GM12878 (cell line): ENCODE measurements at regions not wholly inside any gene's neighbourhood (a gene's known extent, or its start where the extent isn't known, plus 50 kb on each side); places are given as distances from the start of the nearest gene placed in this dataset.
A peak's percentile ranks its signal among the peaks of the same experiment; 100 is the strongest.
"Not testable (repeated sequence)": the region's sequence is repeated elsewhere in the genome, so short reads cannot be mapped to it uniquely, and the experiment has no call there.

Source experiments
- ATAC-seq: fragments of 200-7000 bp; cut with Tn5 transposase; 3 replicates; pipeline ENCODE4 v1.9.1; 2020; ENCODE audit warnings: mild to moderate bottlenecking, moderate library complexity
- BruUV-seq: library from RNA; stranded (reverse); fragments of 400-500 nt; replicated peaks from 2 replicates; lab custom pipeline; 2021; lab: Mats Ljungman, UMichigan
- CTCF ChIA-PET: fragments of 300-600 bp; sonication (Branson Sonifier 250); formaldehyde crosslinking; extraction: SDS; loops from one replicate; lab custom pipeline; 2021; ENCODE audit warnings: inconsistent platforms; lab: Yijun Ruan, JAX
- POLR2A ChIA-PET: fragments of 350-600 bp; formaldehyde crosslinking; extraction: SDS; loops from one replicate; lab custom pipeline; 2021; ENCODE audit warnings: inconsistent platforms; lab: Charles Lee
- RAD21 ChIA-PET: fragments of 300-600 bp; sonication (Branson Sonifier 250); formaldehyde crosslinking; loops from one replicate; lab custom pipeline; 2023; ENCODE audit warnings: antibody characterized with exemption; ENCODE audit not compliant: unreplicated experiment; lab: Charles Lee
- SMC1A ChIA-PET: fragments of 300-600 bp; sonication (Branson Sonifier 250); formaldehyde crosslinking; loops from one replicate; lab custom pipeline; 2023; ENCODE audit not compliant: unreplicated experiment, uncharacterized antibody; lab: Charles Lee
- DNase-seq: peaks from one replicate; pipeline ENCODE4 v3.0.0-alpha.2; 2011; ENCODE audit warnings: low read depth, low spot score
- FAIRE-seq: peaks from 3 replicates; lab custom pipeline; 2011; peaks lifted over from hg19 to GRCh38; lab: Jason Lieb, UNC
- H2AFZ ChIP-seq: 2 replicates; pipeline ENCODE4 v1.6.0; 2011; ENCODE audit warnings: low read depth, low read length, control low read depth; ENCODE audit not compliant: control insufficient read depth
- H3K27ac ChIP-seq: 2 replicates; pipeline ENCODE4 v1.5.1; 2011; ENCODE audit warnings: control low read depth; ENCODE audit not compliant: control insufficient read depth, insufficient read depth
- H3K27me3 ChIP-seq, 2 experiments: replicated peaks in 1 of 2; 2 replicates each; pipeline versions ENCODE4 v1.6.0 to v1.6.1; 2011; ENCODE audit warnings: low read length in 1 of 2; ENCODE audit not compliant: control insufficient read depth in 2 of 2, insufficient read depth in 2 of 2
- H3K36me3 ChIP-seq, 2 experiments: 2 replicates each; pipeline ENCODE4 v1.5.1; 2011; ENCODE audit warnings: low read length in 1 of 2; ENCODE audit not compliant: control insufficient read depth in 2 of 2, insufficient read depth in 2 of 2
- H3K4me1 ChIP-seq: 2 replicates; pipeline ENCODE4 v1.6.1; 2011; ENCODE audit warnings: mild to moderate bottlenecking, low read length, moderate library complexity, mixed read lengths; ENCODE audit not compliant: control insufficient read depth, insufficient read depth
- H3K4me2 ChIP-seq: 2 replicates; pipeline ENCODE4 v1.6.0; 2011; ENCODE audit warnings: control low read depth; ENCODE audit not compliant: control insufficient read depth, insufficient read depth
- H3K4me3 ChIP-seq: fragments of 200-600 bp; sonication (generic); 2 replicates; pipeline ENCODE4 v1.5.1; 2016
- H3K79me2 ChIP-seq: 2 replicates; pipeline ENCODE4 v1.6.0; 2011; ENCODE audit warnings: low read length; ENCODE audit not compliant: control insufficient read depth, insufficient read depth
- H3K9ac ChIP-seq: 2 replicates; pipeline ENCODE4 v1.8.0; 2011; ENCODE audit warnings: low read length, control low read depth, mixed read lengths; ENCODE audit not compliant: control insufficient read depth, insufficient read depth
- H3K9me3 ChIP-seq: replicated peaks from 3 replicates; pipeline ENCODE4 v1.5.1; 2011; ENCODE audit warnings: mild to moderate bottlenecking, low read length; ENCODE audit not compliant: control insufficient read depth, insufficient read depth
- H4K20me1 ChIP-seq: 2 replicates; pipeline ENCODE4 v1.6.0; 2011; ENCODE audit not compliant: control insufficient read depth, insufficient read depth
- CEBPB ChIP-seq, 2 experiments: fragments of 150-350 bp in 1 of 2; IDR thresholded peaks; 2 replicates each; pipeline ENCODE4 v1.6.1; 2012 to 2014; ENCODE audit warnings: low read depth in 2 of 2, low read length in 2 of 2, borderline replicate concordance in 1 of 2, inconsistent platforms in 1 of 2
- CTCF ChIP-seq, 3 experiments: IDR thresholded peaks in 2 of 3; conservative IDR thresholded peaks in 1 of 3; 2 replicates each; pipeline ENCODE4 v1.5.1; 2011; ENCODE audit warnings: low read depth in 3 of 3, low read length in 3 of 3, mild to moderate bottlenecking in 3 of 3, control low read depth in 2 of 3, moderate library complexity in 2 of 3, inconsistent platforms in 1 of 3, mixed read lengths in 1 of 3; ENCODE audit not compliant: control insufficient read depth in 2 of 3, insufficient read depth in 1 of 3; ENCODE audit errors: extremely low read depth in 1 of 3
- EZH2 ChIP-seq: IDR thresholded peaks from 2 replicates; pipeline ENCODE4 v1.6.1; 2012; ENCODE audit warnings: low read depth, mild to moderate bottlenecking, control low read depth, inconsistent platforms, low read length, borderline replicate concordance; ENCODE audit not compliant: control insufficient read depth
- FOXK2 ChIP-seq: fragments of 450-650 bp; IDR thresholded peaks from 2 replicates; pipeline ENCODE4 v1.6.1; 2017; ENCODE audit warnings: mild to moderate bottlenecking, moderate library complexity
- GATAD2B ChIP-seq: fragments of 450-650 bp; conservative IDR thresholded peaks from 2 replicates; pipeline ENCODE4 v1.6.1; 2017; ENCODE audit warnings: low read depth, mild to moderate bottlenecking, moderate library complexity
- IRF5 ChIP-seq: fragments of 450-650 bp; IDR thresholded peaks from 2 replicates; pipeline ENCODE4 v1.6.1; 2017; ENCODE audit warnings: borderline replicate concordance
- JUND ChIP-seq: IDR thresholded peaks from 2 replicates; pipeline ENCODE4 v1.6.1; 2012; ENCODE audit warnings: low read depth, mild to moderate bottlenecking, low read length, improper control_type of control experiment, moderate library complexity
- MAX ChIP-seq: IDR thresholded peaks from 2 replicates; pipeline ENCODE4 v1.6.1; 2012; ENCODE audit warnings: low read depth, low read length, improper control_type of control experiment
- PBX3 ChIP-seq: IDR thresholded peaks from 2 replicates; pipeline ENCODE4 v1.6.1; 2011; ENCODE audit warnings: mild to moderate bottlenecking, low read depth, low read length, moderate library complexity; ENCODE audit not compliant: insufficient replicate concordance
- RAD21 ChIP-seq: IDR thresholded peaks from 2 replicates; pipeline ENCODE4 v1.6.1; 2011; ENCODE audit warnings: mild to moderate bottlenecking, low read depth, low read length, moderate library complexity; ENCODE audit not compliant: insufficient read depth
- SMC3 ChIP-seq: IDR thresholded peaks from 2 replicates; pipeline ENCODE4 v1.6.1; 2011; ENCODE audit warnings: low read length, improper control_type of control experiment, borderline replicate concordance
- TARDBP ChIP-seq: IDR thresholded peaks from 2 replicates; pipeline ENCODE4 v1.6.1; 2016; ENCODE audit warnings: borderline replicate concordance
- WGBS: methylation state at CpG from one replicate; pipeline ENCODE4 v1.1.6; 2016; ENCODE audit warnings: low lambda C conversion rate; ENCODE audit not compliant: insufficient replicate concordance, insufficient coverage; ENCODE audit errors: missing lambda C conversion rate; 5-methylcytosine and 5-hydroxymethylcytosine counted together
- in situ Hi-C: fragments of 300-500 bp; cut with MboI; formaldehyde crosslinking; loops from 9 replicates; pipeline ENCODE4 v1.14.3; 2018; ENCODE audit warnings: mixed read lengths
- intact Hi-C: fragments of 100-400 bp; cut with micrococcal nuclease; formaldehyde crosslinking; loops from one replicate; pipeline ENCODE4 v1.14.2; 2022; ENCODE audit not compliant: unreplicated experiment

- H3K4me3 ChIP-seq, SMC1A ChIA-PET, H4K20me1 ChIP-seq, H3K79me2 ChIP-seq, BruUV-seq, H3K4me1 ChIP-seq, RAD21 ChIA-PET, H3K27ac ChIP-seq, H3K4me2 ChIP-seq, H3K36me3 ChIP-seq, DNase-seq, H2AFZ ChIP-seq, H3K9ac ChIP-seq, POLR2A ChIA-PET, H3K9me3 ChIP-seq, H3K27me3 ChIP-seq: not testable (repeated sequence)
- in situ Hi-C loops, result loop anchor here (10.0 kb wide), 1 partner anchor 1222 kb away; the partner anchor contains the start of gene OR4S1
- ATAC-seq, result peak; percentile 72
- 0% methylated on average over 1 of the region's 1 CpG for whole genome bisulfite sequencing
- intact Hi-C loops, result loop anchor here (5.0 to 10.0 kb wide), 2 partner anchors 1219 to 1352 kb away; partner anchors contain the start of gene OR4S1
- TF ChIP-seq SMC3 (0 out of 2 replicates have a peak, but pooled peaks have one; percentile 35), CTCF (IDR thresholded peaks at IDR 0.05 in 2 of 3, conservative IDR thresholded peaks at IDR 0.05 in 1 of 3; ENCODE audit: control insufficient read depth in 2 of 3, extremely low read depth in 1 of 3, insufficient read depth in 1 of 3, low read depth in 3 of 3, low read length in 3 of 3) (peak; percentile 43 to 55 (median 43)), RAD21 (peak; percentile 55)
- peak; percentile 96 for FAIRE-seq
- CTCF ChIA-PET, result interaction anchor here (1.2 kb wide), 1 partner anchor 1216 kb away, joined by 3 read pairs; no protein-coding TSS in a partner anchor
Measured at GRCh38 chr11:49526240-49526829, 317.9 kb upstream of the FOLH1 start.

- H3K27ac ChIP-seq, result no peak overlapping the region
- no peaks in the 10 kb centered on the region for H4K20me1 ChIP-seq
- SMC1A ChIA-PET, result no interaction called here
- no peak overlapping the region for H3K4me3 ChIP-seq
- H3K27me3 ChIP-seq, result no peaks in the 10 kb centered on the region
- H3K79me2 ChIP-seq, result no peaks in the 10 kb centered on the region
- DNase-seq (no peak), FAIRE-seq (no peak), ATAC-seq (no peak)
- no peaks in the 10 kb centered on the region for H3K9me3 ChIP-seq
- intact Hi-C loops (no loop called here), in situ Hi-C loops (no loop called here)
- no peak overlapping the region for H3K9ac ChIP-seq
- no peak overlapping the region for H2AFZ ChIP-seq
- RAD21 ChIA-PET, result no interaction called here
- H3K36me3 ChIP-seq, result no peaks in the 10 kb centered on the region
- POLR2A ChIA-PET, result no interaction called here
- CTCF ChIA-PET, result no interaction called here
- no TSS peak for BruUV-seq
- no peak overlapping the region for H3K4me2 ChIP-seq
- no peaks in the 10 kb centered on the region for H3K4me1 ChIP-seq
- TF ChIP-seq TARDBP (no peak), GATAD2B (no peak), EZH2 (no peak), PBX3 (no peak), IRF5 (no peak), MAX (no peak), CEBPB (IDR thresholded peaks at IDR 0.05; ENCODE audit: borderline replicate concordance in 1 of 2, low read depth in 2 of 2, low read length in 2 of 2) (no peak), FOXK2 (no peak), JUND (no peak)
Measured at GRCh38 chr11:49533204-49533603, 324.8 kb upstream of the FOLH1 start.
